ENCODE measurements at regions not wholly inside any gene's neighbourhood (a gene's known extent, or its start where the extent isn't known, plus 50 kb on each side); places are given as distances from the start of the nearest gene placed in this dataset.
A peak's percentile ranks its signal among the peaks of the same experiment; 100 is the strongest.

DNA sequence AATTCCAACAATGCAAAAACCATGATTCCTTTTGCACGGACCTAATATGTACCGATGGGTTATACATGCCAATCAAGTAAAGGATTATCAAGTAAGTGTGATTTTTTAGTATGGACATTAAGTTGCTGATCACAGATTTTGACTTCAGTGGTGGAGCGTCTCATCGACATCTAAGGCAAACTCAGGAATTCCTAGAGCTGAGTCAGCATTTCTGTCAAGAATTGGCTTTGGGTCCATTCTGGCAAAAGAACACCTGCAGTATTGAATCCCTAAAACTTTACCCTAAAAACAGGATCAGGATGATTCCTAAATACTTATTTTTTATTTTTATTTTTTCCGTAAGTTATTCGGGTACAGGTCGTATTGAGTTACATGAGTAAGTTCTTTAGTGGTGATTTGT, 83.6 kb downstream of the HPGD start:
- DNase-seq (ENCODE audit: low spot score) = no peak

DNA sequence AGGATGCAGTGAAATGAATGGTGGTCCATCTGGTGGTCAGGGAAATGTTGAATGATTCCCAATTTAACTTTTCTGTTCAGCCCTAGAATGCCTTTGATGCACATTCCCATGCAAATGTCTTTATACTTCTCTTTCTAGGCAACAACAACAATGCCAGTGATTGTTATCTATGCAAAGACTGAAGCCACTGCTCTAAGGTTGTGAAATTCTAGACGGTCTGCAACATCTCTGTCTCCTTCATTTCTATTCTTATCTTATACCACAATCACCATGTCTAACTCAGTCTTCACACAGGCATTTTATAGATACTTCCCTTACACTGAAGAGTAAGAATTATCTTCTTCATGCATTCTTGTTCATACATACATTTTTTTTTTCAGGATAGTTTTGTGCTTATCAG, 84.5 kb downstream of the HPGD start:
- DNase-seq (ENCODE audit: low spot score) = no peak

DNA sequence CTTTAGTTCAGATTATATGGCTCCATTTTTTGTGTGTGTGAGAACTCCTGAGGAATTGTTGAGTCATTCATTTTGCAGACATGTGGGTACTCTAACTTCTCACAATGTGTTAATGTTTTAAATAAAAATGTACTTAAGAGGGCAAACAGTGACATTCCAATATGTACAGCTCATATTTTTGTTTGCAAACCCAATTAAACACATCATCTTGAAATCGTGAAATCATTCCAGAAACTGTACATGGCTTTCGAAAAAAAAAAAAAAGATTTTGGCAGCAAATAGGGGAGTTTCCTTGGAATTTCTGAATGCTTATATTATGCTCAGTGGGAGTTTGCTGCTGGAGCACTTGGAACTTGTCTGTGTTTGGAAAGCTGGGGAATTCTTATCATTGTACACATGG, 85.0 kb downstream of the HPGD start:
- DNase-seq (ENCODE audit: low spot score) = peak; percentile 43

DNA sequence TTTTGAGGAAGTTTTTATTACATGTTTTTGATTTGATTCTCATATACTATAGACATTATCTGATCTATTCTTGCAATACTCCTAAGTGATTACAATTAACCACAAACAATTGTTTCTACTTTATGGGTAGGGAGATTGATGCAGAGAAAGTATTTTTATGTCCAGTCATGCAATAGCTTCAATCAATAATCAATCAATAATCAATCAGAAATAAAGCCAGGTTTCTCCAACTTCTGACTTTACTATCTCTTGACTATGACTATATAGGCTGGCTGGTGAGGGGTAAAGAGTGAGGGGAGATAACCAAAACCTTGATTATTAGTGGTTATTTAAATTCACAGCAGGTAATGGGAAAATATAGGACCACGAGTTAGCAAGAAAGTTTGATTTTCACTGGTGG, 85.9 kb downstream of the HPGD start:
- DNase-seq (ENCODE audit: low spot score) = no peak

DNA sequence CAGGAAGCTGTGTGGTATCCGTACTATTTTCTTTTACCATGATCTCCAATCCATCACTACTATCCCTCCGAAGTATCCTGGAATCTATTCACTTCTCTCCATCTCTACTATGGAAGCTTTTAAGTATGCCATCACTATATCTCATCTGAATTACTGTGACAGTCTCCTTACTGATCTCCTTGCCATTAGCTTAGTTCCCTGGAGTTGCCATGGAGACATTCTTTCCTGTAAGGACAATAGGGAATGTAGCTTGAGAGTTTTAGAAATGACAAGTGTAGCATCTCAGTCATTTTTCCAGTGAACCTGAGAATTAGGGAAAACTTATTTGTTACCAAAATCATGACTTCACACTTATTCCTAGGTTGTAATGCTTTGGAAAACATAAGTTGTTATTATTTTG, 86.3 kb downstream of the HPGD start:
- DNase-seq (ENCODE audit: low spot score) = no peak

DNA sequence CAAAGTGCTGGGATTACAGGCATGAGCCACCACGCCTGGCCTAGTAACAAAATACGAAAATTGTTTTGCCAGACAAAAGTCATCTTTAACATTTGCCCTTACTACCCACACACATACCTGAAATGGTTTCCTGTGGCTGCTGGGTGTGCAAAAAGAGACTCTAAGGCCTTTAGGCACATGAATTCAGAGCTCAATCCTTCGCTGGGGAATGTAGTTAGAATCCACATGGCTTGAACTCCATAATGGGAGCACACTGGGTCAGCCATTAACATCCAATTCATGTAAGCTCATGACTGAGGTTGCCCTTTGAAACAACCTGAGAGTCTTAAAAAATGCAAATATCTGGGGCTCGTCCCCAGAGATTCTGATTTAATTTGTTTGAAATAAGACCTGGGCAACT, 87.8 kb downstream of the HPGD start:
- DNase-seq (ENCODE audit: low spot score) = no peak

- DNase-seq (ENCODE audit: low spot score) = no peak
Observed at GRCh38 chr4:174430576-174430975, 91.7 kb downstream of the HPGD start.

DNA sequence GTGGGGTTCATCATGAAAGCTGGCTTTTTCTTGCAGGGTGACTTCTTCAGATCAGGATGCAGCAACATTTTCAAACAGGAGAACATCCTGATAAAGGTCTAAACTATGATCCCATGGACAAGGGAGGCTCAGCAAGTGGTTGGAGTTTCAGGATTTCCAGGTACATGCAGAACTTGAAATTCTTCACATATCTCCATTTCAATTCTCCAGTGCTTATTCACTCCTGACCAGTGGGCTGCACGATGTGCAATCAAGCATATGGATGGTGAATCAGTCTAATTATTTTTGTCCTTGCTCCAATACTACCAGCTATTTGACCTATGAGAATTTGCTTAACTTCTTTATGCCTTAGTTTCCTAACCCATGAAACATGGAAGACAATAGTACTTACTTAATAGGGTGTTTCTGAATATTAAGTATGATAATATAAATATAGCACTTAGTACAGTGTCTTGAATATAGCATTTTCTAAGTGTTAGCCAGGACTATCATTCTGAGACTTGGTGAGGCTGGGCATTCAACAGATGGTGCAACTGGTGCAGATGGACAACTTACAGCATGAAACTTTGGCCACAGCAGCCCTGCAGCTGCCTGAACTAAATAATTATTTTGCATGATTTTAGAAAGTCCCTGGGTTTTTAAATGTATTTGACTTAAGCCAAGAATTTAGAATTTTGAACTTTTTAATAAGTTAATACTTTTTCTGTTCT, 92.4 kb downstream of the HPGD start:
- DNase-seq (ENCODE audit: low spot score) = no peak

GRCh38 chr4:174427571-174428140, 94.6 kb downstream of the HPGD start:
- no peak for DNase-seq (ENCODE audit: low spot score)

DNA sequence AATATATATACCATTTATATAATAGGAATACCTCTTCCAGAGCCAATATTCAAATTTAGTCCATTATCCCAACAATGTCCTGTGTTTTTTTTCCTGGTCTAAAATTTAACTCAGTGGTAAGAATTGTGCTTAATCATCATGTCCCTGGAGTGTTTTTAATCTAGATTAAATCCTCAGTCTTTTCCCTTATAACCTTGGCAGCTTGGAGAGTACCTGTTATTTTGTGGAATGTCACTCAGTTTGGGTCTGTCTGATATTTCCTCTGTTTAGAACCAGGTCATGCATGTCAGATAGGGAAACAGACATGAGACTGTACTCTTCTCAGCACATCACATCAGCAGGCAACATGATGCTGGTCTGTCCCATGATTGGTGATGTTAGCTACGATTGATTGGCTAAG, 96.6 kb downstream of the HPGD start:
- DNase-seq (ENCODE audit: low spot score) = no peak

GRCh38 chr4:174423257-174423944, 98.9 kb downstream of the HPGD start:
- peak; percentile 78 for DNase-seq (ENCODE audit: low spot score)

DNA sequence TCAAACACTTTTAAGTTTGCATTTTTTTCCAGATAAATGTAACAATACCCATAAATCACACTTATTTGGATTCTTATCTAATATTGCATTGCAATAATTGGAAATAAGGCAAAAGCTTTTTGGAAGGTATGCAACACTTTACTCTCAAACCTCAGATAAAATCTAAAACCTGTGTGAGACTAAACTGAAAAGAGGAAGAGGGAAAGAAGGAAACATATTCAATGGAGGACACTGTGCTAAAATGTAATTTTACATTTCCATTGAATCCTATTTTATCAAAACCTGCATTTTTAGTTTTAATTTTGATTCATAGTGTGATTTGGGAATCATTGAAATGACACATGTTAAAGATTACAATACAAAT, 99.4 kb downstream of the HPGD start:
- DNase-seq (ENCODE audit: low spot score) = no peak

DNA sequence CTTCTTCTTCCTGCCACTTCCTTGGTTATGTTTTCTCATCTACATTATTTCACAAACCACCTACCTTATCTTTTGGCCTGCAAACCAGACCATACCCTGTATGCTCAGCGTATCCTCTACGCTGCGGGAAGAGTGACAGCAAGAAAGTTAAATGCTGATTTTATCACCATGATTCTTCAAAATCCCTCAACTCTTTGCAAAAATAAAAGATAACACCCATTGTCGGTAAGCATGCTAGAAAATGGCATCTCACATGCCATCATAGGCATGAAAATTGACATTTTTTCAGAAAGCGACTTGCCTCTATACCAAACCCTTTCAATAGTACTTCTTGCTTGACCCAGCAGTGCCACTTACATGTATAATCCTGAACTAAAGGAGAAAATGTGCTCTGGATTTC, 102.0 kb downstream of the HPGD start:
- no peak for DNase-seq (ENCODE audit: low spot score)

DNA sequence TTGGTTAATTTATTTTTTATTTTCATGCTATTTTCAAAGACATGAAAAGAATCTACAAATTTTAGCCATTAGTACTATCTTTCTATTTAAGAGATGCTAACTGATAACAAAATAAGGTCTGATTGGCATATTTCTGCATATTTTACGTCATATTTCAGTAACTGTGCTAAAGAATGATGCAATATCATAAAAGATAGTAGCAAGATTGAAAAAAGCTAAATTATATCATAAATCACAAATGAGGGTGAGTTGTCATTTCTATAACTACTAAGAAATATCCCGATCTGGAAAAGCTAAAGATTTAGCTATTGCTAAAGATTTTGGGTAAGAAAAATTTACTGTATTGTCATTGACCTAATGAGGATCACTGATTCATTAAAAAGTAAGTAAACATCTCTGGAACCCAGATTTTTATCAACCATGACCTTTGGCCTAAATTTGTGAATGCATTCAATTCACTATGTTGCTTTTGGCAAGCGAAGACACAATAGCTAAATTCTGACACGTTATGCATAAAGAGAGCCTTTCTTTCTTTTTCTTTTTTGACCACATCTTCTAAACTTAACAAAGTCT, 103.6 kb downstream of the HPGD start:
- DNase-seq (ENCODE audit: low spot score) = peak; percentile 14

DNA sequence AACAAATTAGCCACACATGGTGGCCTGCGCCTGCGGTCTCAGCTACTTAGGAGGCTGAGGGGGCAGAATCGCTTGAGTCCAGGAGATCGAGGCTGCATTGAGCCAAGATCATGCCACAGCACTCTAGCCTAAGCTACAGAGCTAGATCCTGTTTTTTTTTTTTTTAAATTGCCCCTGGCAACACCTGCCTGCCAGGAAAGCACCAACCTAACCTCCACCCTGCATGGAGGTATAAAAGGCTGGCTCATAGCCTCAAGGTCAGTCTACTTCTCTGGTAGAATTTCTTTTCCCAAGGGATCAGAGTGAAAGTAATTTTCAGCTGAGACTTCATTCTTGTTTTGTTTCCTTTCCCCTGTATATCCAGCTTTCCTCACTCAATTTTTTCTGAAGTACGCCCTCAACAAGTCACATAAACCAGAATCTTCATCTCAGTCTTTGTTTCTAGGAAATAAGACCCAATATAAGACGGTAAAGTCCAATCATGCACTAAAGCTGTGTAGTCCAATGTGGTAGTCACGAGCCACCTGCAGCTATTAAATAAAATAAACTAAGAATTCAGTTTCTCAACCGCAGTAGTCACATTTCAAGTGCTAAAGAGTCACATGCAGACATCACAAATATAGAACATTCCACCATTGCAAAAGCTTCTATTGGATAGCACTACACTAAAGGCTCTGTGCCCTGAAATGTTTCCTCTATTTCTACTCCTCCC, 113.3 kb downstream of the HPGD start:
- DNase-seq (ENCODE audit: low spot score) = no peak

GRCh38 chr4:174406383-174406782, 115.9 kb downstream of the HPGD start:
- DNase-seq (ENCODE audit: low spot score) = no peak

GRCh38 chr4:174405923-174406322, 116.4 kb downstream of the HPGD start:
- DNase-seq (ENCODE audit: low spot score) = no peak

- no peak for DNase-seq (ENCODE audit: low spot score)
Observed at GRCh38 chr4:174404677-174405076, 117.6 kb downstream of the HPGD start.

DNA sequence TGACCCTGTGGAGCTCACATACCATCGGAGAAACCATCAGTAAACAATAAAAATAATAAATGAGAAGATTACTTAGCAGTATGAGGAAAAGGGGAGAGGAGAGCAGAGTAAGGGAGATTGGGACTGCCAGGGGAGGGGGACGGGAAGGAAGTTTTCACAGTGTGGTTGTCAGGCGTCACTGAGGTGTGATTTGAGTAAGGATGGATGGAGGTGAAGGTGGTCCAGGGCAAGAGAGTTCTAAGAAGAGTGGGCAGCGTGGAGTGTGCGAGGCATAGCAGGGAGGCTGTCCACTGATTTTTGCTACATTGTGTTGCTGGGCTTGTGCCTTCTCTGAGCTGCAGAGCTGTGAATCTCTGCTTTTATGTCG, 119.1 kb downstream of the HPGD start:
- no peak for DNase-seq (ENCODE audit: low spot score)

GRCh38 chr4:174402470-174403176, 118.9 kb downstream of the CEP44 start:
- peak; percentile 49 for DNase-seq (ENCODE audit: low spot score)

DNA sequence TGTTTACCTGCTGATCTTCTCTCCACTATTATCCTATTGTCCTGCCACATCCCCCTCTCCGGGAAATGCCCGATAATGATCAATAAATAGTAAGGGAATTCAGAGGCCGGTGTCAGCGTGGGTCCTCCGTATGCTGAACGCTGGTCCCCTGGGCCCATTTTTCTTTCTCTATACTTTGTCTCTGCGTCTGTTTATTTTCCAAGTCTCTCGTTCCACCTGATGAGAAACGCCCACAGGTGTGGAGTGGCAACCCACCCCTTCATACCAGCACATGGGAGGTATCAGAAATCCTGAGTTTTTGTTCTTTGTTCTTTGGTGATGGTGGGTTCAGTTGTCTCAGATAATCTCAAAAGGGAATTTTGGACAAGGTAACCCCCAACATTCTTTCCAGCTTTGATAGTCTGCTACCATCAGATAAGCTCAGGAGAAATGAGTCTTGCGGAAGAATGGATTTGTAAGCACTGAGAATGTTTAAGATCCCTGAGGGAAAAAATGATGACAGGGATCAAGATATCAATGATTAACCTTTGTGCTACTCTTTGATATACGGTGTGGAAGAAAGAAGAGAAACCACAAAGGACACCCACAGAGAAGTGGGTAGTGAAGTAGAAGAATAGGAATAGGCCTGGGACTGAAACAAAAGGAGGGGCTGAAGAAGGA, 117.9 kb downstream of the CEP44 start:
- peak; percentile 82 for DNase-seq (ENCODE audit: low spot score)
